ENCODE measurements at regions not wholly inside any gene's neighbourhood (a gene's known extent, or its start where the extent isn't known, plus 50 kb on each side); places are given as distances from the start of the nearest gene placed in this dataset.
"Not testable (repeated sequence)": the region's sequence is repeated elsewhere in the genome, so short reads cannot be mapped to it uniquely, and the experiment has no call there.

DNA sequence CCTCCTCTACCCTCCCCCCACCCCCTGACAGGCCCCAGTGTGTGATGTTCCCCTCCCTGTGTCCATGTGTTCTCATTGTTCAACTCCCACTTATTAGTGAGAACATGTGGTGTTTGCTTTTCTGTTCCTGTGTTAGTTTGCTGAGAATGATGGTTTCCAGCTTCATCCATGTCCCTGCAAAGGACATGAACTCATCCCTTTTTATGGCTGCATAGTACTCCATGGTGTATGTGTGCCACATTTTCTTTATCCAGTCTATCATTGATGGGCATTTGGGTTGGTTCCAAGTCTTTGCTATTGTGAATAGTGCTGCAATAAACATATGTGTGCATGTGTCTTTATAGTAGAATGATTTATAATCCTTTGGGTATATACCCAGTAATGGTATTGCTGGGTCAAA is 73.3 kb upstream of the FRMPD3 start:
- H3K27ac Mint-ChIP-seq; H3K27me3 Mint-ChIP-seq; H3K4me1 Mint-ChIP-seq; intact Hi-C loops (cut with micrococcal nuclease); H3K36me3 Mint-ChIP-seq (ENCODE audit: low read depth); H3K9me3 Mint-ChIP-seq; DNase-seq; H3K4me3 Mint-ChIP-seq: not testable (repeated sequence)

DNA sequence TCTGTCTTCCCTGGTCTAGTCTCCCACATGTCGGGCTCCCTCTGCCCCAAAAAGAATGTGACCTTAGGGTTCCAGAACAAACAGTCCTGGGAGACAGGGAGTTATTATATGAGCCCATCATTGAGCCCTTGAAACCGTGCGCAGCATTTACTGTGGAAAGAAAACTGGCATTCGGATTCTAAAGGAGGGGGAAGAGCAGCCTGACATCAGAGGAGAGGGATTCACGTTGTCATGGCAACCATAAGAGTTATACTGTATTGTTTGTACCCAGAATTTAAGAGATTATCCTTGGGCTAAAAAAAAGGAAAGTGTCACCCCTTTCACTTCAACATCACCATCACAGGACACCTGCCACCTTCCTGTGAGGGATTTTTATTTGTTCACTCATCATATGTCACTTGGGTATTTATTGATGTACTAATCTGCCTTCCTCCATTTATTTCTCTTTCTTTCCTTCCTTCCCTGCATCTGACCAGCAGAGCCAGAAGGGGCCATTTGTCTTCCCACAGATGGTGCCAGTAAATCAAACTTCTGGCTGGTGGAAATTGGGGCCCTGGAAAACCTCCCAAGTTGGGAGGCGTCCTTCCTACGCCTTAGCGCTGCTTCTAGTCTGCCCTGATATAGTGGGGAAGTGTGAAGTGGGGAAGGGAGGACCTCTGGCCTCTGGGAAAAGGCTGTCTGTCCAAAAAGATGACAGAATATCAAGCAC is 64.9 kb upstream of the FRMPD3 start:
- H3K9me3 Mint-ChIP-seq = no peaks in the 10 kb centered on the region
- peaks cover 7% of the 10 kb centered on the region for H3K4me1 Mint-ChIP-seq
- no peak overlapping the region for H3K27ac Mint-ChIP-seq
- H3K27me3 Mint-ChIP-seq = peaks cover 16% of the 10 kb centered on the region
- H3K36me3 Mint-ChIP-seq (ENCODE audit: low read depth) = no peaks in the 10 kb centered on the region
- no peak for DNase-seq
- intact Hi-C loops (cut with micrococcal nuclease) = no loop called here
- no peak overlapping the region for H3K4me3 Mint-ChIP-seq

DNA sequence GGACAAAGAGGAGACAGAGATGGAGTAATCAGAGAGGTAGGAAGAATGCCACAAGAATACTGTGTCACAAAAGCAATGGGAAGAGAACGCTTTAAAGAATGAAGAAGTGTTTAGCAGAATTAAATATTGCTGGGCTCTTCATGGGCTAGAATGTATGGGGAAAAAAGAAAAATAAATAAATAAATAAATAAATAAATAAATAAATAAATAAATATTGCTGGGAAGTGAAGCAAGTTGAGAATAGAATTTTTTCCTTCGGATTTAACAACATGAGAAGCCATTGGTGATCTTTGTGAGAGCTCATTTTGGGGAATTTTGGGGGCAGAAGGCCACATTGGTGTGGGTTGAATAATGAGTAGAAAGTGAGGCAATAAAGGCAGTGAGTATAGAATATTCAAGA is 59.7 kb upstream of the FRMPD3 start:
- no peak for DNase-seq
- H3K4me3 Mint-ChIP-seq = no peak overlapping the region
- no peaks in the 10 kb centered on the region for H3K9me3 Mint-ChIP-seq
- no peaks in the 10 kb centered on the region for H3K36me3 Mint-ChIP-seq (ENCODE audit: low read depth)
- peaks cover 4% of the 10 kb centered on the region for H3K27me3 Mint-ChIP-seq
- no peak overlapping the region for H3K27ac Mint-ChIP-seq
- intact Hi-C loops (cut with micrococcal nuclease) = no loop called here
- no peaks in the 10 kb centered on the region for H3K4me1 Mint-ChIP-seq

DNA sequence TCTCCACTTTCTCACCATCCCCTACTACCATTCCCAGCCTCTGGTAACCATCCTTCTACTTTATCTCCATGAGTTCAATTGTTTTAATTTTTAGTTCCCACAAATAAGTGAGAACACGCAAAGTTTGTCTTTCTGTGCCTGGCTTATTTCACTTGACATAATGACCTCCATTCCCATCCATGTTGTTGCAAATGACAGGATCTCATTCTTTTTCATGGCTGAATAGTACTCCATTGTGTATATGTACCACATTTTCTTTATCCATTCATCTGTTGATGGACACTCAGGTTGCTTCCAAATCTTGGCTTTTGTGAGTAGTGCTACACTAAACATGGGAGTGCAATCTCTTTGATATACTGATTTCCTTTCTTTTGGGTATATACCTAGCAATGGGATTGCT is 55.8 kb upstream of the FRMPD3 start:
- H3K4me3 Mint-ChIP-seq; intact Hi-C loops (cut with micrococcal nuclease); H3K36me3 Mint-ChIP-seq (ENCODE audit: low read depth): not testable (repeated sequence)

DNA sequence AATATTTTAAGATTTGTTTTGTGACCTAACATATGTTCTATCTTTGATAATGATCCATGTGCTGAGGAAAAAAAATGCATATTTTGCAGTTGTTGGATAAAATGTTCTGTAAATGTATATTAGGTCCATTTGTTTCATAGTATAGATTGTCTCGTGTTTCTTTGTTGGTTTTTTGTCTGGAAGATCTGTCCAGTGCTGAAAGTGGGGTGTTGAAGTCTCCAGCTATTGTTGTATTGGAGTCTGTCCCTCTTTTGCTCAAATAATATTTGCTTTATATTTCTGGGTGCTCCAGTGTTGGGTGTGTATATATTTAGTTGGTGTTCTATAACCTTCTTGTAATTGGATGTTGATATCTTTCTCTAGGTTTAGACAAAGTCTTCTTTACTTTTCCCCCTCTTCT is 53.2 kb upstream of the FRMPD3 start:
- DNase-seq = no peak
- H3K27me3 Mint-ChIP-seq = no peaks in the 10 kb centered on the region
- intact Hi-C loops (cut with micrococcal nuclease) = no loop called here
- H3K9me3 Mint-ChIP-seq = no peaks in the 10 kb centered on the region
- H3K4me1 Mint-ChIP-seq = no peaks in the 10 kb centered on the region
- H3K36me3 Mint-ChIP-seq (ENCODE audit: low read depth) = no peaks in the 10 kb centered on the region
- no peak overlapping the region for H3K27ac Mint-ChIP-seq
- no peak overlapping the region for H3K4me3 Mint-ChIP-seq

More for the DNA sequence above, 55.8 kb upstream of the FRMPD3 start:
- DNase-seq, H3K4me1 Mint-ChIP-seq, H3K27ac Mint-ChIP-seq, H3K27me3 Mint-ChIP-seq, H3K9me3 Mint-ChIP-seq: not testable (repeated sequence)

- no peaks in the 10 kb centered on the region for H3K4me1 Mint-ChIP-seq
- no peaks in the 10 kb centered on the region for H3K9me3 Mint-ChIP-seq
- DNase-seq = no peak
- no peaks in the 10 kb centered on the region for H3K27me3 Mint-ChIP-seq
- no peaks in the 10 kb centered on the region for H3K36me3 Mint-ChIP-seq (ENCODE audit: low read depth)
- intact Hi-C loops (cut with micrococcal nuclease) = no loop called here
- no peak overlapping the region for H3K27ac Mint-ChIP-seq
- no peak overlapping the region for H3K4me3 Mint-ChIP-seq
Measured at GRCh38 chrX:107396783-107397182, 52.7 kb upstream of the FRMPD3 start.

- no peak overlapping the region for H3K27ac Mint-ChIP-seq
- no peaks in the 10 kb centered on the region for H3K4me1 Mint-ChIP-seq
- no peaks in the 10 kb centered on the region for H3K9me3 Mint-ChIP-seq
- no peaks in the 10 kb centered on the region for H3K27me3 Mint-ChIP-seq
- H3K4me3 Mint-ChIP-seq = no peak overlapping the region
- no peak for DNase-seq
- intact Hi-C loops (cut with micrococcal nuclease) = no loop called here
- H3K36me3 Mint-ChIP-seq (ENCODE audit: low read depth) = no peaks in the 10 kb centered on the region
Measured at GRCh38 chrX:107398115-107398514, 51.3 kb upstream of the FRMPD3 start.

All from activated CD4-positive, alpha-beta T cell treated with anti-CD3 and anti-CD28 coated beads, Interleukin-2, amount 10 ng/mL, durations not matched to agents 24 days and 14 days (primary cell).